ENCODE measurements at regions not wholly inside any gene's neighbourhood (a gene's known extent, or its start where the extent isn't known, plus 50 kb on each side); places are given as distances from the start of the nearest gene placed in this dataset.

GRCh38 chr5:39863926-39864552 lies 439.3 kb upstream of the DAB2 start:
- DNase-seq = no peak

- DNase-seq = no peak
Observed at GRCh38 chr5:39857041-39857440, 432.3 kb upstream of the DAB2 start.

GRCh38 chr5:39854771-39855410 lies 430.1 kb upstream of the DAB2 start:
- DNase-seq = no peak

- no peak for DNase-seq
Observed at GRCh38 chr5:39850291-39850690, 425.5 kb upstream of the DAB2 start.

GRCh38 chr5:39846144-39846543 lies 421.4 kb upstream of the DAB2 start:
- no peak for DNase-seq

- DNase-seq = no peak
Observed at GRCh38 chr5:39843767-39844166, 419.0 kb upstream of the DAB2 start.

GRCh38 chr5:39835371-39835770 lies 410.6 kb upstream of the DAB2 start:
- DNase-seq = no peak

- no peak for DNase-seq
Observed at GRCh38 chr5:39829441-39829840, 404.7 kb upstream of the DAB2 start.

GRCh38 chr5:39826051-39826450 lies 401.3 kb upstream of the DAB2 start:
- no peak for DNase-seq

GRCh38 chr5:39825301-39825700 lies 400.5 kb upstream of the DAB2 start:
- no peak for DNase-seq

GRCh38 chr5:39822020-39822419 lies 397.2 kb upstream of the DAB2 start:
- no peak for DNase-seq

- no peak for DNase-seq
Observed at GRCh38 chr5:39816866-39817265, 392.1 kb upstream of the DAB2 start.

GRCh38 chr5:39816156-39816845 lies 391.5 kb upstream of the DAB2 start:
- DNase-seq = no peak

GRCh38 chr5:39815711-39816110 lies 390.9 kb upstream of the DAB2 start:
- no peak for DNase-seq

- no peak for DNase-seq
Observed at GRCh38 chr5:39811381-39811780, 386.6 kb upstream of the DAB2 start.

GRCh38 chr5:39808656-39809055 lies 383.9 kb upstream of the DAB2 start:
- DNase-seq = no peak

- DNase-seq = no peak
Observed at GRCh38 chr5:39801306-39801705, 376.5 kb upstream of the DAB2 start.

- no peak for DNase-seq
Observed at GRCh38 chr5:39800042-39800601, 375.3 kb upstream of the DAB2 start.

GRCh38 chr5:39799242-39799641 lies 374.5 kb upstream of the DAB2 start:
- no peak for DNase-seq

GRCh38 chr5:39794513-39795210 lies 369.9 kb upstream of the DAB2 start:
- no peak for DNase-seq

- DNase-seq = no peak
Observed at GRCh38 chr5:39785410-39785809, 360.6 kb upstream of the DAB2 start.

- DNase-seq = no peak
Observed at GRCh38 chr5:39783756-39784421, 359.1 kb upstream of the DAB2 start.

- DNase-seq = no peak
Observed at GRCh38 chr5:39780347-39780746, 355.6 kb upstream of the DAB2 start.
